HG02973 (cell line): ENCODE measurements at regions not wholly inside any gene's neighbourhood (a gene's known extent, or its start where the extent isn't known, plus 50 kb on each side); places are given as distances from the start of the nearest gene placed in this dataset.
A peak's percentile ranks its signal among the peaks of the same experiment; 100 is the strongest.

Experiments used
- ATAC-seq: cut with Tn5 transposase; IDR thresholded peaks from one replicate; pipeline ENCODE4 v1.9.1; 2021; ENCODE audit warnings: moderate library complexity; ENCODE audit not compliant: unreplicated experiment

DNA sequence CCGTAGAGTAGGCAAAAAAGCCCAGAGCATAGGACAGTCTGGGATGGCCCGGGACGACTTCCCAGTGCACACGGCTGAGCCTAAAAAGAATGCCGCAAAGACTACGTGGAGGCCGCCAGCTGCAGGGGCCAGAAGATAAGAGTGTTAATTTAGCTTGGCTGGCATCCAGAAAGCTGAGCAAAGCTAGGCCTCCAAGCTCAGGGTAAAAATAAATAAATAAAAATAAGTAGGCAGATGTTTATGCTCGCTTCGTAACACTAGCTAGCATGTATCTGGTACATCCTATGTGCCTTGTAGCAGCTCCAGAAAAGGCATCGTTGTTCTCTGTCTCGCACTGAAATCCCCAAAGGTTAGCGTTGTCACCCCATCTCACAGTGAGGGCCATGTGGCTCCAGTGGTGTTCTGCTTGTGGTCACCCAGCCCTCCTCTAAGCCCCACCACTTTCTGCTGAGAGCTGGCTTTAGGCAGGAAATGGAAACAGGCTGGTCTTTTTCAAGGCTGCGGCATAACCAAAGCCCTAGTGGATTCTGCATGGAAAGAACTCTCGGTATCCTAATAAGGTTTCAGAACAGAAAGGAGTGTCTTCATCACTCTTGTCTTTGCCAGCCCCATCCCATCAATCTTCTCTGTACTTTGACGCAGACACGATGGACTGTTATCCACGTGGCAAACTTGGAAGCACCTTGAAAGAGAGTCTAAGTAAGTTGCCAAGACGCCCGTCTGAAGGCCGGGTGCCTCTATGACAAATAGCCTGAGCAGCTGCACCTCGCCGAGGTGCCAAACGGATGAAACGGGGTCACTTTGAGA is 58.1 kb upstream of the MEF2A start:
- peak; percentile 22 for ATAC-seq

DNA sequence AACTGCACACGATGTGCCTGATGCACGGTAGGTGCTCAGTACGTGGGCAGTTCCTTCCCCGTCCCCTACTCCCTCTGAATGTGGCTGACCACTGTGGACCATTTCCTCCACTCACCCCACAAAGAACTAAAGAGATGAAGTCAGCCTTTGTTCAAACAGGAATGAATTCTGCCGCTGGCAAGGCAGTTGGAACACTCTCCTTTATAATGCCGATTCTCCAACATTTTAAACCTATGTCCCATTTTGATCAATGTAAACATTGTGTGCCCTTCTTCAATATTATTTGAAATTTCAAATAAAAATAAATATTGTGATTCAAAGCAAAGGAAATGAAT is 57.5 kb upstream of the MEF2A start:
- ATAC-seq, result no peak

DNA sequence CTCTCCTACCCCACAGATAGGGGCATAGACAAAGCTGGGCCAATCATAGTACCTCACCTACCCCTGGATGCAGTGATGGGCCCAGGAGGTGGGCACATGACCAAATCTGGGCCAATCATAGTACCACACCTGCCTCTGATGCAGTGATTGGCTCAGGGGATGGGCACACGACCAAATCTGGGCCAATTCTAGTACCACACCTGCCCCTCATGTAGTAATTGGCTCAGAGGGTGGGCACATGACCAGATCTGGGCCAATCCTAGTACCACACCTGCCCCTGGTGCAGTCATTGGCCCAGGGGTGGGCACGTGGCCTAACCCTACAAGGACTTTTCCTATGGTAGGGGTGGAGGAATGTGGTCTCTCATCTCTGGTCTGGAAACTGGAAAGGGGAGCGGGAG is 56.9 kb upstream of the MEF2A start:
- ATAC-seq, result no peak

DNA sequence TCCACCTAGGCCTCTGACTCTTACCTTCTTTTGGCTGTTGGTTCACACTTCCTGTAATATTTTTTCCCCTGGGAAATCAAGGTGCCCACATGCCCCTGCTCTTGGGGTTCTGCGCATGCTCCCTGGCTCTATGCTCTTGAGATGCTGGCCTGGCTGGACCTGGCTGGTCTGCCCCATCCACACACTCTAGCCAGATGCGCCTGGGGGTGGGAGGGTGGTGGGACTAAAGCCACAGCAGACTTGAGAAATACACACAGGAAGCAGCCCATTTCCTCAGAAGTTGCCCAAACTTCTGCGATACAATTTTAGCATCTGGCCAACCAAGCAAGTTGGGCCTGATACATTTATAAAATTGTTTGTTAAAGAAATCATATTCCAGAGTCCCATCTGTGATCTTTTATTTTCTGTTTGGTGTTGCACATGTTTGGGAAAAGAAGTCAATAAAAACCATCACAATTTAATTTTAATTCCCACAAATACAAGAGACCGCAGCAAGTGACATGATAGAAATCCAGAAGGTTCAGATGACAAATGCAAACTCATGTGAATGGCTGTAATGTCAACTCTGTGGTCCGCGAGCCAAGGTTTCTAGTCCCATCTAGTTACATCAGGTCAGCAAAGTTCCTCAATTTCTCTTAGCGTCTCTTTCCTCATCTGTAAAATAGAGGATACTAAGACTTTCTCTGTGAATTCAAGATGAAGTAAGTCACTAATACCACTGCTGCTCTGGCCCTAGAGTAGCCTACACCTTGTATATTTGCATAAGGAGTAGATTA is 55.9 kb upstream of the MEF2A start:
- ATAC-seq, result no peak

DNA sequence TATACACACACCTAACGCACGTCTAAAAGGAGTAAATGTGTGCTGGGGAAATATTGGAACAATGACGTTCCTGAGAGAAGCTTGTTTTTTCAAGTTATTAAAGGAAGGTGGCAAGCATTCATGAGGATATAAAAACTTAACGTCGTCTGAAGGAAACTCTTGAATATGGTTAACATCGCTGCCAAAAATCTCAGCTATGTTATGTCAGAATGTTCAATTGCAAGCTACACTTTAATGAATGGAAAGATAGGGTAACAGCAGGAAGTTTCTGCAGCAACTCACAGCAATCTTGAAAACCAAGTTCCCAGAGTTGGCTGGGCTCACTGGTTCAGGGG is 54.3 kb upstream of the MEF2A start:
- ATAC-seq, result no peak

DNA sequence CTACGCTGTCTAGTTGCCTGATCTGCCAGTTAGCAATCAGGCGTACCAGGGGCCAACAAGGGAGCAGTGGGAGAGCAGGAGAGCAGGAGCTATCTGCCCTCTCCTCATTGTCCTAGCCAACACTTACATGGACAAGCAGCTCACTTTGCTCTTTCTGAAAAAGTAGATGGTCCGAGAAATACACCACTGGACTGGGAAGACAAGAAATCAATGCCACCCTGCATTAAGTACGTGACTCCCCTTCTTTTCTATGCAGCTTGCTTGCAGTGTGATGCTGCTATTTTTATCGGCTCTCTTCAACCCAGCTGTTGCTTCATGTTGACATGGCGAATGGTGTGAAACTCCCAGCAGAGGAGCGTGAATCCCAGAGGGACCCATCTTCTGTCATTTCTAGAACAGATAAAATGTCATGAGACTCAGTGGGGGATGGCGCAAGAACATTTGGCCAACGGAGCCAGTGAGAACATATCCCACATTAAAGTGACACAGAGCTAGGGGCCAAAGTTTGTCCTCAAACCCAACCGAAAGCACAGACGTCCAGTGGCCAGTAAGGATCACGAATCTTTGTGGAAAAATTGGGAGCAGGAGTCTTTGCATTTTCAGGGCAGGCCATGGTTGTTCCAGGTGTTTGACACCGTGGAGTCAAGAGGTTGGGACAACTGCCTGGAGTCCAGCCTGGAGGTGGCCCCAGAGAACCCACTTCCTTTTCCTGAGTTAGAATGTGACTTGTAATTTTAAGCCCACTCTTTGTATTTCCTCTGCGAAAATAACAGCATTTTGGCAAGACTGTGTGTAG is 53.7 kb upstream of the MEF2A start:
- ATAC-seq, result peak; percentile 59

DNA sequence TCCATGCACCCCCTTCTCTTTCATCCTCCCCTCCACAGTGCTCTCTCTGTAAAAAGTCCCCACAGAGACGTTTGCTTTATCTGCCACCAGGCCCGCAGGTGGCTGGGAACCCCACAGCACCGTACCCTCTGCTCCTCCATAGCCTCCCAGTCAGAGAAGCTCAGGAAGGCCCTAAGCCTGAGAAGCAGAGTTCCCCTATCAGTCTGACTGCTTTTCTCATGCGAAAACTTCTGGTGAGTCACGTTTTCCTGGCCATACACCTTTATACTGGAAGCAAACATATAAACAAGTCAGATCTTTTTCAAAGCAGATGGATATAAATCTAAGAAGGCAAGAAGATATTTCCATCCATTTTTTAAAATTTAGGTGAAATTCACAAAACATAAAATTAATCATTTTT is 51.5 kb upstream of the MEF2A start:
- ATAC-seq, result no peak
